HEK293 (cell line): ENCODE measurements at regions not wholly inside any gene's neighbourhood (a gene's known extent, or its start where the extent isn't known, plus 50 kb on each side); places are given as distances from the start of the nearest gene placed in this dataset.

Source experiments
- CTCF ChIA-PET: fragments of 350-600 bp; formaldehyde crosslinking; extraction: SDS; loops from one replicate; lab custom pipeline; 2021; ENCODE audit warnings: antibody characterized with exemption; lab: Yijun Ruan, JAX
- POLR2A ChIA-PET: fragments of 300-600 bp; formaldehyde crosslinking; extraction: SDS; loops from one replicate; lab custom pipeline; 2020; ENCODE audit warnings: antibody characterized with exemption, inconsistent platforms; lab: Yijun Ruan, JAX
- H3K27ac ChIP-seq: fragments of 200-500 bp; sonication (Bioruptor generic); 2 replicates; pipeline ENCODE4 v1.5.1; 2014; ENCODE audit warnings: low read depth, low read length, control low read depth, inconsistent platforms; ENCODE audit errors: extremely low read depth
- H3K36me3 ChIP-seq, 2 experiments: fragments of 200-500 bp in 1 of 2; sonication (Bioruptor generic) in 1 of 2; 1 replicate in 1 of 2; 2 replicates in 1 of 2; pipeline ENCODE4 v1.5.1; 2014 to 2017; ENCODE audit warnings: inconsistent platforms in 2 of 2, low read length in 2 of 2; ENCODE audit not compliant: control insufficient read depth in 2 of 2, insufficient read depth in 1 of 2
- H3K4me1 ChIP-seq: fragments of 200-500 bp; sonication (Bioruptor generic); 2 replicates; pipeline ENCODE4 v1.5.1; 2014; ENCODE audit warnings: mild to moderate bottlenecking, low read length, inconsistent platforms; ENCODE audit not compliant: control insufficient read depth, insufficient read depth
- H3K4me3 ChIP-seq: 2 replicates; pipeline ENCODE4 v1.5.1; 2011; ENCODE audit warnings: low read depth, mild to moderate bottlenecking, control low read depth, low read length, moderate library complexity
- H3K9me3 ChIP-seq: fragments of 200-500 bp; sonication (Bioruptor generic); 2 replicates; pipeline ENCODE4 v1.5.1; 2014; ENCODE audit warnings: low read depth, low read length, inconsistent platforms; ENCODE audit not compliant: control insufficient read depth, insufficient read depth
- BCL11A ChIP-seq: fragments of 450-650 bp; formaldehyde crosslinking; IDR thresholded peaks from 2 replicates; pipeline ENCODE4 v1.5.1; 2016; ENCODE audit warnings: low read depth, missing biosample characterization, missing genetic modification characterization
- GLIS2 ChIP-seq: fragments of 450-650 bp; formaldehyde crosslinking; IDR thresholded peaks from 2 replicates; pipeline ENCODE4 v1.5.1; 2016; ENCODE audit warnings: missing biosample characterization, missing genetic modification characterization
- HIC1 ChIP-seq: fragments of 450-650 bp; formaldehyde crosslinking; IDR thresholded peaks from 2 replicates; pipeline ENCODE4 v1.5.1; 2016; ENCODE audit warnings: missing biosample characterization, missing genetic modification characterization
- SALL2 ChIP-seq: fragments of 450-650 bp; formaldehyde crosslinking; IDR thresholded peaks from 2 replicates; pipeline ENCODE4 v1.5.0; 2017; ENCODE audit warnings: missing biosample characterization, mild to moderate bottlenecking, missing genetic modification characterization, borderline replicate concordance
- SCRT2 ChIP-seq: fragments of 450-650 bp; formaldehyde crosslinking; IDR thresholded peaks from 2 replicates; pipeline ENCODE4 v1.5.1; 2016; ENCODE audit warnings: missing biosample characterization, missing genetic modification characterization
- SP7 ChIP-seq: fragments of 450-650 bp; formaldehyde crosslinking; IDR thresholded peaks from 2 replicates; pipeline ENCODE4 v1.5.1; 2016; ENCODE audit warnings: missing biosample characterization, missing genetic modification characterization
- TSHZ1 ChIP-seq: fragments of 450-650 bp; formaldehyde crosslinking; IDR thresholded peaks from 2 replicates; pipeline ENCODE4 v1.5.1; 2016; ENCODE audit warnings: missing biosample characterization, missing genetic modification characterization, borderline replicate concordance
- YY1 ChIP-seq: fragments of 450-650 bp; formaldehyde crosslinking; IDR thresholded peaks from 2 replicates; pipeline ENCODE4 v1.5.1; 2018; ENCODE audit warnings: missing biosample characterization, missing genetic modification characterization
- ZBTB26 ChIP-seq: fragments of 450-650 bp; formaldehyde crosslinking; optimal IDR thresholded peaks from 2 replicates; pipeline ENCODE3; 2016; ENCODE audit warnings: missing biosample characterization, mild to moderate bottlenecking, missing genetic modification characterization
- ZBTB48 ChIP-seq: fragments of 450-650 bp; formaldehyde crosslinking; IDR thresholded peaks from 2 replicates; pipeline ENCODE4 v1.5.1; 2016; ENCODE audit warnings: missing biosample characterization, missing genetic modification characterization
- ZEB2 ChIP-seq: fragments of 450-650 bp; formaldehyde crosslinking; IDR thresholded peaks from 2 replicates; pipeline ENCODE4 v1.5.1; 2016; ENCODE audit warnings: missing biosample characterization, missing genetic modification characterization
- ZNF157 ChIP-seq: fragments of 450-650 bp; formaldehyde crosslinking; IDR thresholded peaks from 2 replicates; pipeline ENCODE4 v1.5.1; 2016; ENCODE audit warnings: missing biosample characterization, missing genetic modification characterization
- ZNF426 ChIP-seq: fragments of 450-650 bp; formaldehyde crosslinking; IDR thresholded peaks from 2 replicates; pipeline ENCODE4 v1.5.1; 2017; ENCODE audit warnings: missing biosample characterization, missing genetic modification characterization, mild to moderate bottlenecking, inconsistent platforms, moderate library complexity
- ZNF433 ChIP-seq: fragments of 450-650 bp; formaldehyde crosslinking; IDR thresholded peaks from 2 replicates; pipeline ENCODE4 v1.5.1; 2016; ENCODE audit warnings: missing biosample characterization, missing genetic modification characterization, low read depth
- ZNF488 ChIP-seq: fragments of 450-650 bp; formaldehyde crosslinking; IDR thresholded peaks from 2 replicates; pipeline ENCODE4 v1.5.1; 2016; ENCODE audit warnings: missing biosample characterization, missing genetic modification characterization
- ZNF529 ChIP-seq: fragments of 450-650 bp; formaldehyde crosslinking; IDR thresholded peaks from 2 replicates; pipeline ENCODE4 v1.5.1; 2017; ENCODE audit warnings: missing genetic modification characterization, missing biosample characterization; ENCODE audit not compliant: insufficient replicate concordance
- ZNF561 ChIP-seq: fragments of 450-650 bp; IDR thresholded peaks from 2 replicates; pipeline ENCODE4 v1.5.1; 2018; ENCODE audit warnings: missing biosample characterization, missing genetic modification characterization, borderline replicate concordance
- ZNF621 ChIP-seq: fragments of 450-650 bp; formaldehyde crosslinking; IDR thresholded peaks from 2 replicates; pipeline ENCODE4 v1.5.1; 2017; ENCODE audit warnings: missing biosample characterization, missing genetic modification characterization
- ZNF623 ChIP-seq: fragments of 450-650 bp; formaldehyde crosslinking; IDR thresholded peaks from 2 replicates; pipeline ENCODE4 v1.5.1; 2016; ENCODE audit warnings: missing biosample characterization, missing genetic modification characterization
- ZNF629 ChIP-seq: fragments of 450-650 bp; formaldehyde crosslinking; IDR thresholded peaks from 2 replicates; pipeline ENCODE4 v1.5.1; 2017; ENCODE audit warnings: missing biosample characterization, missing genetic modification characterization
- ZNF664 ChIP-seq: fragments of 450-650 bp; formaldehyde crosslinking; IDR thresholded peaks from 2 replicates; pipeline ENCODE4 v1.5.1; 2016; ENCODE audit warnings: missing biosample characterization, missing genetic modification characterization
- ZNF692 ChIP-seq: fragments of 450-650 bp; formaldehyde crosslinking; IDR thresholded peaks from 2 replicates; pipeline ENCODE4 v1.5.1; 2016; ENCODE audit warnings: missing biosample characterization, missing genetic modification characterization
- ZSCAN30 ChIP-seq: fragments of 450-650 bp; IDR thresholded peaks from 2 replicates; pipeline ENCODE4 v1.5.1; 2018; ENCODE audit warnings: missing biosample characterization, mild to moderate bottlenecking, missing genetic modification characterization, moderate library complexity
- ZSCAN5A ChIP-seq: fragments of 450-650 bp; formaldehyde crosslinking; IDR thresholded peaks from 2 replicates; pipeline ENCODE4 v1.5.1; 2016; ENCODE audit warnings: missing biosample characterization, missing genetic modification characterization

- no peaks in the 10 kb centered on the region for H3K4me1 ChIP-seq
- H3K9me3 ChIP-seq, result no peaks in the 10 kb centered on the region
- POLR2A ChIA-PET, result no interaction called here
- CTCF ChIA-PET, result interaction anchor here (0.9 kb wide), 1 partner anchor 403 kb away, joined by 3 read pairs; the partner anchor contains the start of gene EOMES
- TF ChIP-seq SP7 (tag by site-specific recombination), result no peak
- no peak for TF ChIP-seq ZNF561 (tag by site-specific recombination)
- no peak for TF ChIP-seq ZNF629 (tag by site-specific recombination)
- no peak for TF ChIP-seq ZEB2 (tag by site-specific recombination)
- TF ChIP-seq ZSCAN5A (tag by site-specific recombination), result no peak
- TF ChIP-seq SALL2, result no peak
- TF ChIP-seq ZBTB48 (tag by site-specific recombination), result no peak
- TF ChIP-seq ZBTB26, result no peak
- TF ChIP-seq ZSCAN30 (tag by site-specific recombination), result no peak
- TF ChIP-seq ZNF621, result no peak
- TF ChIP-seq ZNF623 (tag by site-specific recombination), result no peak
- no peak for TF ChIP-seq GLIS2 (tag by site-specific recombination)
- TF ChIP-seq HIC1 (tag by site-specific recombination), result no peak
- no peak for TF ChIP-seq ZNF664 (tag by site-specific recombination)
- no peak overlapping the region for H3K27ac ChIP-seq
- H3K4me3 ChIP-seq, result no peak overlapping the region
- no peaks in the 10 kb centered on the region for H3K36me3 ChIP-seq
Measured at GRCh38 chr3:28124882-28125281, 116.5 kb upstream of the CMC1 start.

- TF ChIP-seq BCL11A (tag by site-specific recombination) (no peak), ZNF621 (no peak), ZNF692 (tag by site-specific recombination) (no peak), YY1 (tag by site-specific recombination) (no peak), TSHZ1 (no peak), ZNF157 (no peak), ZNF426 (no peak), ZNF433 (no peak), SCRT2 (no peak), ZNF488 (no peak), ZNF529 (no peak)
- Histone ChIP-seq H3K36me3 (no peaks in the 10 kb centered on the region), H3K4me3 (no peak overlapping the region), H3K27ac (no peak overlapping the region), H3K4me1 (no peaks in the 10 kb centered on the region), H3K9me3 (no peaks in the 10 kb centered on the region)
- CTCF ChIA-PET, result interaction anchor here (0.9 kb wide), 1 partner anchor 404 kb away, joined by 3 read pairs; the partner anchor contains the start of gene EOMES
- POLR2A ChIA-PET, result no interaction called here
Measured at GRCh38 chr3:28125342-28125741, 116.1 kb upstream of the CMC1 start.
